HepG2 (cell line): ENCODE measurements at regions not wholly inside any gene's neighbourhood (a gene's known extent, or its start where the extent isn't known, plus 50 kb on each side); places are given as distances from the start of the nearest gene placed in this dataset.
A peak's percentile ranks its signal among the peaks of the same experiment; 100 is the strongest.

Source experiments
- ATAC-seq: fragments of 200-7000 bp; cut with Tn5 transposase; 3 replicates; pipeline ENCODE4 v1.9.1; 2020; ENCODE audit warnings: mild to moderate bottlenecking, moderate library complexity
- BruUV-seq: library from RNA; stranded (reverse); fragments of 400-500 nt; replicated peaks from 2 replicates; lab custom pipeline; 2021; lab: Mats Ljungman, UMichigan
- CTCF ChIA-PET: fragments of 300-600 bp; formaldehyde crosslinking; extraction: SDS; loops from one replicate; lab custom pipeline; 2021; ENCODE audit warnings: low total read pairs, inconsistent platforms, low intra/inter-chr PET ratio; lab: Yijun Ruan, JAX
- POLR2A ChIA-PET: fragments of 350-600 bp; sonication (Branson Sonifier 250); formaldehyde crosslinking; loops from one replicate; lab custom pipeline; 2020; ENCODE audit warnings: antibody characterized with exemption, inconsistent platforms; lab: Yijun Ruan, JAX
- DNase-seq: peaks from one replicate; pipeline ENCODE4 v3.0.0-alpha.2; 2015; ENCODE audit warnings: low spot score
- FAIRE-seq: peaks from 3 replicates; lab custom pipeline; 2011; peaks lifted over from hg19 to GRCh38; lab: Jason Lieb, UNC
- H2AFZ ChIP-seq: one replicate; pipeline ENCODE4 v1.6.1; 2011; ENCODE audit warnings: low read length, inconsistent platforms
- H3K27ac ChIP-seq: fragments of 300-600 bp; 3 replicates; pipeline ENCODE4 v1.8.0; 2011; ENCODE audit warnings: mixed run types, mild to moderate bottlenecking, mixed read lengths, low read length, inconsistent platforms; ENCODE audit not compliant: insufficient read depth; ENCODE audit errors: extremely low read length
- H3K27me3 ChIP-seq, 2 experiments: fragments of 200-600 bp in 1 of 2; 2 replicates in 1 of 2; 3 replicates in 1 of 2; pipeline versions ENCODE4 v1.6.0 to v1.8.0; 2011; ENCODE audit warnings: low read length in 2 of 2, mild to moderate bottlenecking in 2 of 2, moderate library complexity in 2 of 2, inconsistent platforms in 1 of 2; ENCODE audit not compliant: insufficient read depth in 2 of 2, control insufficient read depth in 1 of 2
- H3K36me3 ChIP-seq, 2 experiments: fragments of 200-600 bp in 1 of 2; replicated peaks in 1 of 2; 2 replicates in 1 of 2; 3 replicates in 1 of 2; pipeline versions ENCODE4 v1.5.1 to v1.8.0; 2011; ENCODE audit warnings: low read length in 2 of 2, inconsistent platforms in 1 of 2; ENCODE audit not compliant: insufficient read depth in 2 of 2, control insufficient read depth in 1 of 2
- H3K4me1 ChIP-seq: 2 replicates; pipeline ENCODE4 v1.5.1; 2012; ENCODE audit warnings: low read length, inconsistent platforms; ENCODE audit not compliant: insufficient read depth
- H3K4me2 ChIP-seq: 2 replicates; pipeline ENCODE4 v1.6.0; 2011; ENCODE audit warnings: low read depth, low read length, inconsistent platforms
- H3K4me3 ChIP-seq, 3 experiments: fragments of 200-600 bp in 1 of 3; sonication (generic), shearing (Covaris generic) in 1 of 3; replicated peaks in 1 of 3; 2 replicates each; pipeline ENCODE4 v1.5.1; 2011 to 2016; ENCODE audit warnings: low read length in 3 of 3, inconsistent platforms in 2 of 3, low read depth in 2 of 3, mild to moderate bottlenecking in 2 of 3, control low read depth in 1 of 3, mixed read lengths in 1 of 3; ENCODE audit not compliant: insufficient read depth in 1 of 3
- H3K79me2 ChIP-seq: one replicate; pipeline ENCODE4 v1.6.1; 2011; ENCODE audit warnings: low read length, inconsistent platforms; ENCODE audit not compliant: insufficient read depth
- H3K9ac ChIP-seq: 2 replicates; pipeline ENCODE4 v1.6.0; 2011; ENCODE audit warnings: mild to moderate bottlenecking, low read depth, low read length, inconsistent platforms; ENCODE audit not compliant: insufficient read depth
- H3K9me3 ChIP-seq: 2 replicates; pipeline ENCODE4 v1.5.1; 2012; ENCODE audit warnings: mild to moderate bottlenecking, low read length
- H4K20me1 ChIP-seq: 2 replicates; pipeline ENCODE4 v1.6.0; 2011; ENCODE audit warnings: inconsistent platforms, mild to moderate bottlenecking, low read length, moderate library complexity; ENCODE audit not compliant: insufficient read depth
- DZIP1 ChIP-seq: sonication (generic); formaldehyde crosslinking; IDR thresholded peaks from 2 replicates; pipeline ENCODE4 v1.5.0; 2020; ENCODE audit warnings: mild to moderate bottlenecking, missing genetic modification reagents
- E2F2 ChIP-seq: sonication (generic); formaldehyde crosslinking; IDR thresholded peaks from 2 replicates; pipeline ENCODE4 v1.4.0; 2020; ENCODE audit warnings: missing genetic modification reagents, borderline replicate concordance
- KDM1A ChIP-seq: IDR thresholded peaks from 2 replicates; pipeline ENCODE4 v1.6.1; 2016; ENCODE audit warnings: missing compliant biosample characterization
- LCORL ChIP-seq, 2 experiments: fragments of 450-650 bp in 1 of 2; sonication (generic) in 1 of 2; formaldehyde crosslinking in 1 of 2; IDR thresholded peaks; 2 replicates each; pipeline versions ENCODE4 v1.5.0 to v1.6.1; 2017 to 2020; ENCODE audit warnings: antibody characterized with exemption in 1 of 2, missing genetic modification reagents in 1 of 2
- MAFF ChIP-seq: IDR thresholded peaks from 2 replicates; pipeline ENCODE4 v1.6.1; 2011; ENCODE audit warnings: low read depth, low read length, improper control_type of control experiment
- MAFK ChIP-seq, 2 experiments: IDR thresholded peaks in 1 of 2; conservative IDR thresholded peaks in 1 of 2; 2 replicates each; pipeline ENCODE4 v1.6.1; 2011; ENCODE audit warnings: improper control_type of control experiment in 2 of 2, low read length in 2 of 2
- NFIC ChIP-seq: IDR thresholded peaks from 2 replicates; pipeline ENCODE4 v1.6.1; 2012; ENCODE audit warnings: mild to moderate bottlenecking, low read length, inconsistent platforms
- PITX1 ChIP-seq: sonication (generic); formaldehyde crosslinking; IDR thresholded peaks from 2 replicates; pipeline ENCODE4 v1.5.1; 2020; ENCODE audit warnings: mild to moderate bottlenecking, missing genetic modification reagents
- POGK ChIP-seq: sonication (generic); formaldehyde crosslinking; conservative IDR thresholded peaks from 2 replicates; pipeline ENCODE4 v1.8.0; 2022; ENCODE audit warnings: mild to moderate bottlenecking, moderate library complexity, missing genetic modification reagents
- TSC22D2 ChIP-seq: sonication (generic); formaldehyde crosslinking; IDR thresholded peaks from 2 replicates; pipeline ENCODE4 v1.5.1; 2020; ENCODE audit warnings: missing genetic modification reagents, mild to moderate bottlenecking, borderline replicate concordance
- ZNF598 ChIP-seq: sonication (generic); formaldehyde crosslinking; IDR thresholded peaks from 2 replicates; pipeline ENCODE4 v1.5.1; 2020; ENCODE audit warnings: mild to moderate bottlenecking, missing genetic modification reagents, borderline replicate concordance
- WGBS: methylation state at CpG from one replicate; pipeline ENCODE4 v1.1.6; 2017; ENCODE audit warnings: low lambda C conversion rate; 5-methylcytosine and 5-hydroxymethylcytosine counted together
- in situ Hi-C: cut with HindIII; loops from 2 replicates; pipeline ENCODE4 v1.10.0; 2017; ENCODE audit warnings: low pct_unique_long_range_greater_than_20kb; ENCODE audit not compliant: extremely low pct_ligation_motif_present
- intact Hi-C: fragments of 100-400 bp; cut with micrococcal nuclease; formaldehyde crosslinking; loops from one replicate; pipeline ENCODE4 v1.10.0; 2022; ENCODE audit not compliant: unreplicated experiment

GRCh38 chr13:40179445-40180281 lies 486.8 kb downstream of the FOXO1 start (continued):
- TF ChIP-seq KDM1A (no peak), POGK (CRISPR knock-in tag) (no peak), DZIP1 (CRISPR knock-in tag) (no peak), ZNF598 (no peak), TSC22D2 (no peak), LCORL (IDR thresholded peaks at IDR 0.05) (no peak), LCORL (CRISPR knock-in tag; IDR thresholded peaks at IDR 0.05) (no peak)

GRCh38 chr13:40180776-40181175 lies 485.7 kb downstream of the FOXO1 start:
- TF ChIP-seq NFIC (no peak), E2F2 (CRISPR knock-in tag) (no peak), PITX1 (CRISPR knock-in tag) (no peak), MAFF (peak; percentile 89), MAFK (conservative IDR thresholded peaks at IDR 0.05 in 1 of 2, IDR thresholded peaks at IDR 0.05 in 1 of 2; ENCODE audit: low read length in 2 of 2) (peak; percentile 81 to 94)
- TF ChIP-seq, all 625 proteins: peak for 2
- in situ Hi-C loops (no loop called here), intact Hi-C loops (no loop called here)
- Histone ChIP-seq H3K27ac (no peak overlapping the region), H3K4me3 (no peak overlapping the region), H2AFZ (no peak overlapping the region), H3K27me3 (peaks cover 0 to 6% of the 10 kb centered on the region in 2 experiments; a peak in 1 of 5 replicates), H4K20me1 (no peaks in the 10 kb centered on the region), H3K36me3 (no peaks in the 10 kb centered on the region), H3K4me2 (no peak overlapping the region), H3K4me1 (peaks cover 8% of the 10 kb centered on the region), H3K9ac (no peak overlapping the region), H3K79me2 (no peaks in the 10 kb centered on the region), H3K9me3 (no peaks in the 10 kb centered on the region)
- no peak for ATAC-seq
- CTCF ChIA-PET, result no interaction called here
- no peak for DNase-seq
- POLR2A ChIA-PET, result no interaction called here
- BruUV-seq, result no TSS peak
- FAIRE-seq, result no peak
- WGBS, result 100% methylated on average over 1 of the region's 1 CpG
